ENCODE measurements at regions not wholly inside any gene's neighbourhood (a gene's known extent, or its start where the extent isn't known, plus 50 kb on each side); places are given as distances from the start of the nearest gene placed in this dataset.

DNA sequence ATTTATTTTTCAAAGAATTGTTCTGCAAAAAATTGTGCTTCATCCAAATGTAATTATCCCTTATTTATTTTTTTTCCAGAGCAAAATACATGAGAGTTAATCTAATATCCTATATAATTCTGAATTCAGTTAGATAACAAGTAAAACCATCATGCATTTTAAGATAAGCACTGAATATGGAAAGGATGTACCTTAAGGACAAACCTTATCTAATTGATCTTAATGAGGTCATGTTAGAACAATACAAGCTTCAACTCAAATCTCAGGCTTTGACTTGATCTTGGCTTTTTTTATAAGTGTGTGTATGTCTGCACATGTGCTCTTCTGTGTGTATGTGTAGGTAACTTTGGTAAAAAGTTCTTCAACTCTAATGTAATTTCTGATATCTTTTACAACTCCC lies 1828.8 kb downstream of the PCDH9 start:
- Histone ChIP-seq H3K4me3 (no peak overlapping the region), H3K27me3 (no peaks in the 10 kb centered on the region), H3K36me3 (no peaks in the 10 kb centered on the region), H3K27ac (no peak overlapping the region), H3K4me1 (no peaks in the 10 kb centered on the region), H3K9me3 (no peaks in the 10 kb centered on the region)
- TF ChIP-seq, protein P1, sequence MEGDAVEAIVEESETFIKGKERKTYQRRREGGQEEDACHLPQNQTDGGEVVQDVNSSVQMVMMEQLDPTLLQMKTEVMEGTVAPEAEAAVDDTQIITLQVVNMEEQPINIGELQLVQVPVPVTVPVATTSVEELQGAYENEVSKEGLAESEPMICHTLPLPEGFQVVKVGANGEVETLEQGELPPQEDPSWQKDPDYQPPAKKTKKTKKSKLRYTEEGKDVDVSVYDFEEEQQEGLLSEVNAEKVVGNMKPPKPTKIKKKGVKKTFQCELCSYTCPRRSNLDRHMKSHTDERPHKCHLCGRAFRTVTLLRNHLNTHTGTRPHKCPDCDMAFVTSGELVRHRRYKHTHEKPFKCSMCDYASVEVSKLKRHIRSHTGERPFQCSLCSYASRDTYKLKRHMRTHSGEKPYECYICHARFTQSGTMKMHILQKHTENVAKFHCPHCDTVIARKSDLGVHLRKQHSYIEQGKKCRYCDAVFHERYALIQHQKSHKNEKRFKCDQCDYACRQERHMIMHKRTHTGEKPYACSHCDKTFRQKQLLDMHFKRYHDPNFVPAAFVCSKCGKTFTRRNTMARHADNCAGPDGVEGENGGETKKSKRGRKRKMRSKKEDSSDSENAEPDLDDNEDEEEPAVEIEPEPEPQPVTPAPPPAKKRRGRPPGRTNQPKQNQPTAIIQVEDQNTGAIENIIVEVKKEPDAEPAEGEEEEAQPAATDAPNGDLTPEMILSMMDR (IDR thresholded peaks at IDR 0.05) = no peak
- no peak for DNase-seq (ENCODE audit: low spot score)

DNA sequence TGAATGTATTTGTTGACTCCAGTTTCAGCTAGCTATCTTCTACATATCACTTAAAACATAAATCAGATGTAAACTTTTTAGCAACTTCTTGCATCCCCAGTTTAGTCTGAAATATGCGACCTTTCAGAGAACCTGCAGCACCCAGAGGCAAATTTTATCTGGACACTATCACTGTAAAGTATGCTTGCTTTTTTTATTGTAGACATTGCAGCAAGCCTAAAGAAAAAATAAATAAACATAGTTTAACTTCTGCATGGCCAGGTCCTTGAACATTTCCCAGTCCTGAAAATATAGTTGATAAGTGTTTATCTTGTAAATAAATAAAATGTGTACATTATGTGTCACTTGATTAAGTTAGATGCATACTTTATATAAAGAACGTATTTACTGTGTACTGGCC lies 1829.4 kb downstream of the PCDH9 start:
- DNase-seq (ENCODE audit: low spot score) = no peak
- Histone ChIP-seq H3K36me3 (no peaks in the 10 kb centered on the region), H3K9me3 (no peaks in the 10 kb centered on the region), H3K27me3 (no peaks in the 10 kb centered on the region), H3K27ac (no peak overlapping the region), H3K4me3 (no peak overlapping the region), H3K4me1 (no peaks in the 10 kb centered on the region)
- TF ChIP-seq, protein P1 (IDR thresholded peaks at IDR 0.05) = no peak

DNA sequence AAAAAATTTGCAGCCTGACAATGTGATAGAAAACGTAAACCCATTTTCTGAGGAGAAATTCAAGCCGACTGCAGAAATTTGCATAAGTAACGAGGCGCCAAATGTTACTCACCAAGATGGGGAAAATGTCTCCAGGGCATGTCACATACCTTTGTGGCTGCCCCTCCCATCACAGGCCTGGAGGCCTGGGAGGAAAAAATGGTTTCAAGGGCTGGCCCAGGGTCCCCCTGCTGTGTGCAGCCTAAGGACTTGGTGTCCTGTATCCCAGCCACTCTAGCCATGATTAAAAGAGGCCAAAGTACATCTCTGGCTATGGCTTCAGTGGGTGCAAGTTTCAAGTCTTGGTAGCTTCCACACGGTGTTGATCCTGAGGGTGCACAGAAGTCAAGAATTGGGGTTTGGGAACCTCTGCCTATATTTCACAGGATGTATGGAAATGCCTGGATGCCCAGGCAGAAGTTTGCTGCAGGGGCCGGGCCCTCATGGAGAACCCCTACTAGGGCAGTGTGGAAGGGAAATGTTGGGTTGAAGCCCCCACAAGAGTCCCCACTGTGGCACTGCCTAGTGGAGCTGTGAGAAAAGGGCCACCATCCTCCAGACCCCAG lies 1842.3 kb downstream of the PCDH9 start:
- Histone ChIP-seq H3K4me1 (no peaks in the 10 kb centered on the region), H3K27me3 (no peaks in the 10 kb centered on the region), H3K9me3 (no peaks in the 10 kb centered on the region), H3K27ac (no peak overlapping the region), H3K4me3 (no peak overlapping the region), H3K36me3 (no peaks in the 10 kb centered on the region)
- DNase-seq (ENCODE audit: low spot score) = no peak
- TF ChIP-seq, protein P1 (IDR thresholded peaks at IDR 0.05) = no peak

DNA sequence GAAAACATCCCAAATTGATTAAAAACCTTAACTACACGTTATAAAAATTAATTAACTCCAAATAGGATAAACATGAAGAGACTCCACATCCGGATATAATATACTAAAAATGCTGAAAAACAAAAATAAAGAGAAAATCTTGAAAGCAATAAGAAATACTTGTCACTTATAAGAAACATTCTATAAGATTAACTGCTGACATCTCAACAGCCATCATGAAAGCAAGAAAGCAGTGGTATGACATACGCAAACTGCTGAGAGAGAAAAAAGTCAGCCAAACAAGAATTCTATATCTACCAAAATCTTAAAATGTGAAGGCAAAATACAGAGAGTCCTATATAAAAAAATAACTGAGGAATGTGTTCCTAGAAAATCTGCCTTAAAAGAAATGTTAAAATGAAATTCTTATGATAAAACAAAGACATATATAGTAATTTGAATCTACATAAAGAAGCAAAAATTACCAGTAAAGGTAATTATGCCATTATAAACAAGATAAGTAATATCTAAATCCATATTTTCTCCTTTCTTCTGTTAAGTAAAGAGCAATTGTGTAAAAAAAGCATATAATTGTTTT lies 1851.1 kb downstream of the PCDH9 start:
- DNase-seq (ENCODE audit: low spot score) = no peak
- H3K27me3 ChIP-seq = no peaks in the 10 kb centered on the region
- TF ChIP-seq, protein P1 (IDR thresholded peaks at IDR 0.05) = no peak
- no peak overlapping the region for H3K4me3 ChIP-seq
- no peaks in the 10 kb centered on the region for H3K4me1 ChIP-seq
- peaks cover 5 to 22% of the 10 kb centered on the region in 2 donors for H3K9me3 ChIP-seq
- H3K27ac ChIP-seq = no peak overlapping the region
- no peaks in the 10 kb centered on the region for H3K36me3 ChIP-seq

DNA sequence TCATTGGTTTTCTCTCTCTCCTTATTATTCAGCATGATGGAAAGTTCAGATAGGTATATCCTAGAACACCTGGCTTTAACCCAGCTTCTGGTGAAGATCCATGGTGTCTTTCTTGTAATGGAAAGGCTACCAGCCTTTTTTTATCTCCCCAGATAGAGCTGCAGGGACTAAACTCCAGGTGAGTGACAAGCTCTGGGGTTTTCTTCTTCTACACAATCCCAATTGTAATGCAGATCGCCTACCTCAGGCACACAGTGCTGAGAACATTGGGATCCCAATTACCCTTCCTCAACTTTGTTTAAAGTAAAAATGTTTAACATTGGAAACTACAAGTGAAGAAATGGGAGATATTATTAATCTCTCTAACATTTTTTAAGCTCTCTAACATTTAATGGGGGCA lies 1851.7 kb downstream of the PCDH9 start:
- H3K36me3 ChIP-seq = no peaks in the 10 kb centered on the region
- H3K9me3 ChIP-seq = peaks cover 5 to 22% of the 10 kb centered on the region in 2 donors
- no peak for DNase-seq (ENCODE audit: low spot score)
- no peaks in the 10 kb centered on the region for H3K27me3 ChIP-seq
- TF ChIP-seq, protein P1 (IDR thresholded peaks at IDR 0.05) = no peak
- H3K27ac ChIP-seq = no peak overlapping the region
- H3K4me1 ChIP-seq = no peaks in the 10 kb centered on the region
- no peak overlapping the region for H3K4me3 ChIP-seq

DNA sequence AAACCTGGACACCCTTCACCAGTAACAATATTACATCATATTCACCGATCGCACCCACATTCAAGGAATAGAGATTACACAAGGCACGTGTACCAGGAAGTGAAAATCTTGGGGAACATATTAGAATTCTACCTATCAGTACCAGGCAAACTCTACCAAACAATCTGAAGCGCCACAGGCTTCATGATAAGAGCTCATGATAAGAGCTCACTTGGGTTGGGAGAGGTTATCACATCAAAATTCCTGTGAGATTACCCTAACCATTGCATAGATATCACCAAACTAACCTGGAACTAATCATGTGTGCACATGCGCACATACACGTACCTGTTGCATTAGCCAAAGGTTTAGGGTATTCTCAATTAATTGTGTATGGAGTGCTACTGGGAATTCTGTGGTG lies 1861.3 kb downstream of the PCDH9 start:
- no peak overlapping the region for H3K4me3 ChIP-seq
- H3K36me3 ChIP-seq = no peaks in the 10 kb centered on the region
- no peaks in the 10 kb centered on the region for H3K4me1 ChIP-seq
- no peak for DNase-seq (ENCODE audit: low spot score)
- no peak overlapping the region for H3K27ac ChIP-seq
- H3K9me3 ChIP-seq = no peaks in the 10 kb centered on the region
- TF ChIP-seq, protein P1 (IDR thresholded peaks at IDR 0.05) = no peak
- no peaks in the 10 kb centered on the region for H3K27me3 ChIP-seq
